ENCODE measurements at regions not wholly inside any gene's neighbourhood (a gene's known extent, or its start where the extent isn't known, plus 50 kb on each side); places are given as distances from the start of the nearest gene placed in this dataset.

DNA sequence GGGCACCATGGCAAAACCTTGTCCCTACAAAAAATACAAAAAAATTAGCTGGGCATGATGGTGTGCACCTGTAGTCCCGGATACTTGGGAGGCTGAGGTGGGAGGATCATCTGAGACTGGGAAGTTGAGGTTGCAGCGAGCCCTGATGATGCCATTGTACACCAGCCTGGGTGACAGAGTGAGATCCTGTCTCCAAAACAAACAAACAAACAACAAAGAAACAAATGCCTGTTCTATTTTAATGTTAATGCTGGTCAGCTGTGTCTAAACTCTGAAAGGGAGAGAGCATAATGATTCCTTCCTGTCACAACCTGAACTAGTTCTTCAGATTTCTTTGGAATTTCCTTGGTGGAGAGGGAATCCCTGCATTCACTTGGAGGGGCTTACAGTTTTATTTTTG lies 413.0 kb upstream of the TBL1XR1 start:
- TF ChIP-seq, protein P1, sequence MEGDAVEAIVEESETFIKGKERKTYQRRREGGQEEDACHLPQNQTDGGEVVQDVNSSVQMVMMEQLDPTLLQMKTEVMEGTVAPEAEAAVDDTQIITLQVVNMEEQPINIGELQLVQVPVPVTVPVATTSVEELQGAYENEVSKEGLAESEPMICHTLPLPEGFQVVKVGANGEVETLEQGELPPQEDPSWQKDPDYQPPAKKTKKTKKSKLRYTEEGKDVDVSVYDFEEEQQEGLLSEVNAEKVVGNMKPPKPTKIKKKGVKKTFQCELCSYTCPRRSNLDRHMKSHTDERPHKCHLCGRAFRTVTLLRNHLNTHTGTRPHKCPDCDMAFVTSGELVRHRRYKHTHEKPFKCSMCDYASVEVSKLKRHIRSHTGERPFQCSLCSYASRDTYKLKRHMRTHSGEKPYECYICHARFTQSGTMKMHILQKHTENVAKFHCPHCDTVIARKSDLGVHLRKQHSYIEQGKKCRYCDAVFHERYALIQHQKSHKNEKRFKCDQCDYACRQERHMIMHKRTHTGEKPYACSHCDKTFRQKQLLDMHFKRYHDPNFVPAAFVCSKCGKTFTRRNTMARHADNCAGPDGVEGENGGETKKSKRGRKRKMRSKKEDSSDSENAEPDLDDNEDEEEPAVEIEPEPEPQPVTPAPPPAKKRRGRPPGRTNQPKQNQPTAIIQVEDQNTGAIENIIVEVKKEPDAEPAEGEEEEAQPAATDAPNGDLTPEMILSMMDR (IDR thresholded peaks at IDR 0.05; ENCODE audit: poor library complexity, severe bottlenecking): no peak
- TF ChIP-seq EZH2 (IDR thresholded peaks at IDR 0.05; ENCODE audit: borderline replicate concordance, insufficient read depth, low read length, poor library complexity, severe bottlenecking) (no peak), POLR2AphosphoS5 (IDR thresholded peaks at IDR 0.05) (no peak), MXI1 (conservative IDR thresholded peaks at IDR 0.05; ENCODE audit: poor library complexity, severe bottlenecking) (no peak)

All from neural cell (in vitro differentiated cells).